ENCODE measurements at regions not wholly inside any gene's neighbourhood (a gene's known extent, or its start where the extent isn't known, plus 50 kb on each side); places are given as distances from the start of the nearest gene placed in this dataset.

- H3K36me3 ChIP-seq: no peaks in the 10 kb centered on the region
- H3K27ac ChIP-seq: no peak overlapping the region
- no peaks in the 10 kb centered on the region for H3K9me3 ChIP-seq
- no peak for DNase-seq (ENCODE audit: low spot score)
- no peak overlapping the region for H3K4me3 ChIP-seq
- H3K4me1 ChIP-seq: no peaks in the 10 kb centered on the region
- no peaks in the 10 kb centered on the region for H3K27me3 ChIP-seq
- no peak for TF ChIP-seq CTCF (IDR thresholded peaks at IDR 0.05)
Measured at GRCh38 chr5:133846478-133847226, 121.8 kb downstream of the C5orf15 start.

GRCh38 chr5:133845271-133845670 is 123.2 kb downstream of the C5orf15 start:
- Histone ChIP-seq H3K27me3 (no peaks in the 10 kb centered on the region), H3K36me3 (no peaks in the 10 kb centered on the region), H3K4me1 (no peaks in the 10 kb centered on the region), H3K27ac (no peak overlapping the region), H3K4me3 (no peak overlapping the region), H3K9me3 (no peaks in the 10 kb centered on the region)
- no peak for DNase-seq (ENCODE audit: low spot score)
- no peak for TF ChIP-seq CTCF (IDR thresholded peaks at IDR 0.05)

GRCh38 chr5:133844836-133845235 is 123.6 kb downstream of the C5orf15 start:
- DNase-seq (ENCODE audit: low spot score): no peak
- Histone ChIP-seq H3K36me3 (no peaks in the 10 kb centered on the region), H3K27me3 (no peaks in the 10 kb centered on the region), H3K4me1 (no peaks in the 10 kb centered on the region), H3K4me3 (no peak overlapping the region), H3K27ac (no peak overlapping the region), H3K9me3 (no peaks in the 10 kb centered on the region)
- TF ChIP-seq CTCF (IDR thresholded peaks at IDR 0.05): no peak

GRCh38 chr5:133843911-133844310 is 124.5 kb downstream of the C5orf15 start:
- Histone ChIP-seq H3K27me3 (no peaks in the 10 kb centered on the region), H3K9me3 (no peaks in the 10 kb centered on the region), H3K4me3 (no peak overlapping the region), H3K36me3 (no peaks in the 10 kb centered on the region), H3K4me1 (no peaks in the 10 kb centered on the region), H3K27ac (no peak overlapping the region)
- no peak for TF ChIP-seq CTCF (IDR thresholded peaks at IDR 0.05)
- no peak for DNase-seq (ENCODE audit: low spot score)

GRCh38 chr5:133842846-133843611 is 125.4 kb downstream of the C5orf15 start:
- no peak overlapping the region for H3K27ac ChIP-seq
- H3K4me1 ChIP-seq: no peaks in the 10 kb centered on the region
- TF ChIP-seq CTCF (IDR thresholded peaks at IDR 0.05): no peak
- no peak overlapping the region for H3K4me3 ChIP-seq
- no peaks in the 10 kb centered on the region for H3K9me3 ChIP-seq
- DNase-seq (ENCODE audit: low spot score): no peak
- no peaks in the 10 kb centered on the region for H3K36me3 ChIP-seq
- H3K27me3 ChIP-seq: no peaks in the 10 kb centered on the region

Measured in right atrium auricular region (tissue), 2 donors.